Limb (tissue), 2 donors: ENCODE measurements at regions not wholly inside any gene's neighbourhood (a gene's known extent, or its start where the extent isn't known, plus 50 kb on each side); places are given as distances from the start of the nearest gene placed in this dataset.

Experiments used
- DNase-seq, 2 donors: peaks; one replicate each; pipeline ENCODE4 v3.0.0-alpha.2; 2016; ENCODE audit errors: extremely low spot score in 2 of 2

- DNase-seq = peak in 1 of 2 donors; percentile 28
These were observed 203.5 kb downstream of the DLL1 start for GRCh38 chr6:170087421-170087780.

GRCh38 chr6:170086639-170087420 lies 204.0 kb downstream of the DLL1 start:
- DNase-seq = peak in 1 of 2 donors; percentile 21

- DNase-seq = peak in 1 of 2 donors; percentile 19
These were observed 205.1 kb downstream of the DLL1 start for GRCh38 chr6:170085475-170086401.

GRCh38 chr6:170084166-170084730 lies 206.6 kb downstream of the DLL1 start:
- peak in 1 of 2 donors; percentile 7 for DNase-seq

- DNase-seq = peak in 1 of 2 donors; percentile 21
These were observed 207.4 kb downstream of the DLL1 start for GRCh38 chr6:170083236-170084051.

- peak in 1 of 2 donors; percentile 13 for DNase-seq
These were observed 208.2 kb downstream of the DLL1 start for GRCh38 chr6:170082531-170083187.

- DNase-seq = no peak
These were observed 208.8 kb downstream of the DLL1 start for GRCh38 chr6:170082067-170082466.

GRCh38 chr6:170081556-170081955 lies 209.3 kb downstream of the DLL1 start:
- peak in 1 of 2 donors; percentile 12 for DNase-seq

- peak; percentile 48 to 65 for DNase-seq
These were observed 210.0 kb downstream of the DLL1 start for GRCh38 chr6:170080828-170081371.

GRCh38 chr6:170080169-170080827 lies 210.6 kb downstream of the DLL1 start:
- DNase-seq = peak in 1 of 2 donors; percentile 6

GRCh38 chr6:170076466-170077165 lies 214.3 kb downstream of the DLL1 start:
- peak in 1 of 2 donors; percentile 27 for DNase-seq

- DNase-seq = peak in 1 of 2 donors; percentile 28
These were observed 215.1 kb downstream of the DLL1 start for GRCh38 chr6:170075659-170076223.

GRCh38 chr6:170074907-170075306 lies 216.0 kb downstream of the DLL1 start:
- peak in 1 of 2 donors; percentile 24 for DNase-seq

- DNase-seq = no peak
These were observed 216.4 kb downstream of the DLL1 start for GRCh38 chr6:170074435-170074834.

GRCh38 chr6:170073846-170074245 lies 217.0 kb downstream of the DLL1 start:
- DNase-seq = peak in 1 of 2 donors; percentile 11

- DNase-seq = no peak
These were observed 218.6 kb downstream of the DLL1 start for GRCh38 chr6:170072246-170072645.

- DNase-seq = no peak
These were observed 221.3 kb downstream of the DLL1 start for GRCh38 chr6:170069611-170070010.

GRCh38 chr6:170068496-170068895 lies 222.4 kb downstream of the DLL1 start:
- peak in 1 of 2 donors; percentile 14 for DNase-seq

- DNase-seq = peak in 1 of 2 donors; percentile 21
These were observed 222.9 kb downstream of the DLL1 start for GRCh38 chr6:170067923-170068360.
